ENCODE measurements at regions not wholly inside any gene's neighbourhood (a gene's known extent, or its start where the extent isn't known, plus 50 kb on each side); places are given as distances from the start of the nearest gene placed in this dataset.
"Not testable (repeated sequence)": the region's sequence is repeated elsewhere in the genome, so short reads cannot be mapped to it uniquely, and the experiment has no call there.

DNA sequence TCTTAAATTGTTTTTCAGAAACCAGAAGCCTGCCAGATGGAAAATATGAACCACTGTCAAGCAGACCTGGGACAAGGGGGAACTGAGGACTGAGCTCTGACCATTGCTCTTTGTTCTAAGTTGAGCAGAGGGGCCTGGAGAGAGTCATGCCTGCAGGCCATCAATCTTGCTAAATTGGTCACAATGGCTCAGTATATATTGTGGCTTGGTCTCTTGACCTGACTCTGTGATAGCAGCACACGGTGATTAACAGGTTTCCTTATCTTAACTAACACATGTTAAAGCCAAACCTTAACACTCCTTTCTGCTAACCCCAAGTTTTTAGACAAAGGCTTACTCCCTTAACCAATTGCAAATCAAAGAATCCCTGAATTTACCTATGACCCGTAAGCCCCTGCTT lies 1281.2 kb upstream of the NUDT12 start:
- DNase-seq (ENCODE audit: low spot score) = no peak

DNA sequence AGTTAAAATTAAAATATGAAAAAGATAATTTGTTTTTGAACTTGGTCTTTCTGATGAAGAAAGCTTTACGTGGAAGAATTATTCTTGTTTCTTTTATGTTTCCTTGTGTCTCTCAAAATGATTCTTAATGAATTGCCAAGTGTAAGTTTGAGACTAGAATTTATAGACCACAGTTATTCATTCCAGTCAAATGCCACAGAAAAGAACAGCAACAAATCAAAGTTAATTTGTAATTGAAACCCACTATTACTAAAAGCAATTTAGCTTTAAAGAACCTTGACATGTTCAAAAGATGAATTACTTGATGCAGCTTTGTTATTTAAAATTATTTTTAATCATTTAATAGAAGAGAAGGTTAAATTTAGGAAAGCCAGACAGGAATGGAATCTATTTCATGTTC lies 1277.7 kb upstream of the NUDT12 start:
- DNase-seq (ENCODE audit: low spot score) = no peak

DNA sequence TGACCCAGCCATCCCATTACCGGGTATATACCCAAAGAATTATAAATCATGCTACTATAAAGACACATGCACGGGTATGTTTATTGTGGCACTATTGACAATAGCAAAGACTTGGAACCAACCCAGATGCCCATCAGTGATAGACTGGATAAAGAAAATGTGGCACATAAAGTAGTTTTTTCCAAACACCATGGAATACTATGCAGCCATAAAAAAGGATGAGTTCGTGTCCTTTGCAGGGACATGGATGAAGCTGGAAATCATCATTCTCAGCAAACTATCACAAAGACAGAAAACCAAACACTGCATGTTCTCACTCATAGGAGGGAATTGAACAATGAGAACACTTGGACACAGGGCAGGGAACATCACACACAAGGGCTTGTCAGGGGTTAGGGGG lies 1268.9 kb upstream of the NUDT12 start:
- DNase-seq (ENCODE audit: low spot score) = not testable (repeated sequence)

DNA sequence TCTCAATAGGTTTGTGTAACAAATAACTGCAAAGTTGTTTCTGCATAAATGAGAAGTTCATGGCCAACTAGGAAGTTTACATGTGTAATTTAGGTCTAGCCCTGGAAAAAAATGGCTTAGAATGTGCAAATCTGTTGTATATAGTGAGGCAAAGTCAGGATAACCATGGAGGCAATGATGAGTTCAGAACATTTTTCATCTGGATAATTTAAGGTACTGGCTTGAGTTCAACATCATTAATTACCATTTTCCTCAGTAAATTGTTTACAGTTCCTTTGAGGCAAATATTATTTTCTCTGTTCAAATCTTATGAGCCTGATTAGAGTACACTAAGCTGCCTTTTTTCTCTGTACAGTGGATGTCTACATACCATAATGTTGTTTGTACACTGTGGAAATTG lies 1259.0 kb upstream of the NUDT12 start:
- DNase-seq (ENCODE audit: low spot score) = no peak

DNA sequence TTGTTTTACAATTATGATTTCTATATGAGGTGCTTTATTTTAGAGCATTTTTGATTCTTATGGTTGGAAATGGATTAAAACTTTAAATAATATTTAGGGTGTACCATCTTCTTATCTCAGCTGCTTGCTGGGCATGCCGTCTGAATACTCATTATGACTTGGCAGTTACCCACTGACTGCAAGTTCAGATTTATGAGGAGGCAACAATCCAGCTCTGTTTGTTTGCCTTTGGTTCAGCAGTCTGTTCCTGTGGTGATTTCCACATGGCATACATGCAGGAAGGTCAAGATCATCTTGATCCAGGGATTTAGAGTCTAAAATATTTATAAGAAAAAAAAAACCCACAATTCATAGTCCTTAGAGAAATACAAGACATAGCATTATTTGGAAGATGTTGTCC lies 1254.5 kb upstream of the NUDT12 start:
- no peak for DNase-seq (ENCODE audit: low spot score)

DNA sequence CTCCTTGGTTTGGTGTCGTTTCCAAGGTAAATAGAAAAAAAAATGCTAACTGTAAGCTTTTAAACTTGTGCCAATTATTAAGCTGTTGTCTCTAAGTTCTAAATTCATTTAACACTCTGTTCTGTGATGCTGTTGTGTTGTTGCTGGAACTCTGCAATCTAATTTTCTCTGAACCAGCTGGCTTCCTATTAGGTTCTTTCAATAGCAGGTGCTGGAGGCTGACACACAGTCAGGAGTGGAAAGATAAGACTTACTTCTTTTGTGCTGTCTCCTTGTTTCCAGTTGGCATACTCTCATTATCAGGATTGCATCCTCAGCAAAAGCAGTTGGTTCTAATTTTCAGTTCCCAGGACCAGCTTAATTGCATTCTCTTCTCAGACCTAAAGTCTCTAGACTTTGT lies 1252.6 kb upstream of the NUDT12 start:
- no peak for DNase-seq (ENCODE audit: low spot score)

DNA sequence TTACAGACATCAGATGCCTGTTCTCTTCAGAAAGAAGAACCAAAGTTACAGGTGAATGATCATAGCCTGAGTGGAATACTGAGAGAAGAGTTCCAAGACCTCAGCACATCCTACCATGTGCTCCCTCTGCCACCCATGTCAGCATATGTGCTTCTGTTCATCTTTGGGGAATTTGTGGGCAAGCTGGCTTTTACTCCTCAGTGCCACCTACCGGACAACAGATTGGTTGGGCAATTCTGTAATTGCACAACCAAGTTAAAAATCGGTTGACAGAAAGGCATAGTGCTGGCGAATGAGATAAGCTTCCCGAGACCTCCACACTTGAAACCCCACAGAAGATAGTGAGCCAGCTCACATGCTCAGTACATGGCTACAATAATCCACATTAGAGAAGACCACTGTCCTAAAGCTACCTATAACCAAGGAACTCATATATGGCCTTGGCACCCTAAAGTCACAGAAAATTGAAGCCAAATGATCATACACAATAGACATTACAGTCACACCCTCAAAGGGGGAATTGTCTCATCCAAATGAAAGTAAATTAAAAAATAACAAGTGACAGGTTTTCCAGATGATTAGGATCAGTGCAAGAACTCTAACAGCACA lies 1238.0 kb upstream of the NUDT12 start:
- no peak for DNase-seq (ENCODE audit: low spot score)

DNA sequence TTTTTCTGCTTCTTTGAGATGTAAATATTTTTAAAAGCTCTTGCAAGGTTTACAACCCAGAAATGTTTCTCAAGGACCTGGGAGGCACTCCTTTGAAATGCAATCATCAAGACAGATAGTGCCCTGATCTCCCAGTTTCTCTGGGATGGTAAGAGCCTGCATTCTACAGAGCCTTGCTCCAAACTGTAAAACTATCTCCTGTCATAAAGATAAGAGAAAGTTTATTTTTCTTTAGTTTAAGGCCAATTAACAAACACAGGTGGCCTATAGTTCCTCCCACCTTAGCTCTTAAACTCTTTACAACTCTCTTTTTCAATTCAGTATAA lies 1231.1 kb upstream of the NUDT12 start:
- no peak for DNase-seq (ENCODE audit: low spot score)

DNA sequence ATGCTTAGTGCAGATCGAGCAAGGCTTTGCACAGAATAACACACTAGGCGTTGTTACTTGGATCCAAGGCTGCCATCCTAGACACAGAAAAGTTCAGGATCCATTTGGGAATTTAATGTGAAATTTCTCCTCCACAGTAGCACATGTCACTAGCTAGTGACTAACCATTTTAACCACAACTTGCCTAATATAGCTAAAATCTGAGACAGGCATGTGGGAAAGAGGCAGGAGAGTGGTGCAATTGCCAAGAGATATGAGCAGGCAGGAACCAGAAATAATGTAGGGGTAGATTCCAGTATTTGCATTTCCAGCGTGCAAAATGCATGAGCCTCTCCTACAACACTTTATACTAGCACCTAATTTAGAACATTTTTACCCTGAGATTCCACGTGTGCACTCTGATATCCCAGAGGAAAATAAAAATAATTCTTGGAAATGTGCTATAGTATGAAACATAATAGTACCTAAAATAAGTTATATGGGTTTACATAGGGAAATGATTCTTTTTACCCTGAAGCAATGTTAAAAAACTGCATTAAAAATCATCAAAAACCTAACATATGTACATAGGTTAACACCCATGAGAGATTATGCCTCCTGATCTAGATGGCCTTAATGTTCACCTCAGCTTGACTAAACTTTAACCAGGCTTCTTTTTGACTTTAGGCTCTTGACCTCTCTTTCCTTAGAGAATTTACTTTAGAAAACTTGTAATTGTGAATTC lies 1230.6 kb upstream of the NUDT12 start:
- DNase-seq (ENCODE audit: low spot score) = no peak

DNA sequence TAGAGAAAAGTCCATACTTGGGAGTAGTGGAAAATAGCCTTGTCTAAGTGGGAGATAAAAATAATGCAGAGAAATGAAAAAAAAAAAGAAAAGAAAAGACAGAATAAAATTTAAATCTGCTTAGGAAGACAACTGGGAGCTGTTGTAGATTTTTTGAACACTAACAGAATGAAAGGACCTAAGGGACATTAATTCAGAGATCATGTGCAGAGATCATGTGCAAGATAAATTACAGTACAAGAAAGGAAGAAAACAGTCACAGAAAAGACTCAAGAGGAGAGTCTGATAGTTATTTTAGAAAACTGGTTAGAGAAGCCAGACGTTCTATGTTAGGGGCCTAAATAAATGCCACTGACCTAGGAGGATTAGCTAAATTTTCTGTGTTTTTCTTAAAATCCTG lies 1226.8 kb upstream of the NUDT12 start:
- DNase-seq (ENCODE audit: low spot score) = no peak

DNA sequence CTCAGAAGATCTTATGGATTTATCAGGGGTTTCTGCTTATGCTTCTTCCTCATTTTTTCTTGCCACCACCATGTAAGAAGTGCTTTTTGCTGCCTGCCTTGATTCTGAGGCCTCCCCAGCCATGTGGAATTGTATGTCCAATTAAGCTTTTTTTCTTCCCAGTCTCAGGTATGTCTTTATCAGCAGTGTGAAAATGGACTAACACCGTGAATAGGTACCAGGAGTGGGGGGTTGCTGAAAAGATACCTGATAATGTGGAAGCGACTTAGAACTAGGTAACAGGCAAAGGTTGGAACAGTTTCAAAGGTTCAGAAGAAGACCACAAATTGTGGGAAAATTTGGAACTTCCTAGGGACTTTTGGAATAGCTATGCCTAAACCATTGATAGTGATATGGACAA lies 1222.5 kb upstream of the NUDT12 start:
- DNase-seq (ENCODE audit: low spot score) = no peak

DNA sequence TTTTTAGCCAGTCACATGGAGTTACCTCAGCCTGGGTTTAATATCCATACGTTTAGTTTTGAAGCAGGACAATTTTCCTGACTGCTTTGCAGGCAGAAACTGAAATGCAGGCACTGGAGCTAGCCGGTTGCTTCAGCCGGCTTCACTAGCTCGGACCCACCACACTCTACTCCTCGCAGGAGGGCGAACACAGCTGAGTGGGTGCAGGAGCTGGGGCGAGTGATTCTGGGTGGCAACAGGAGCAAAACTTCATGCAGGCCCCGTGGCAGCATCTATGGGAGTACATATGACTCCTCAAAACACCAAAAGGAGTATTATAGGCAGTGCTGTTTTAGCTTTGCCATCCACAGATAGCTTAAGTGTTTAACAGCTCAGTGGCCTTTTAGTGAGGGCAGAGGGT lies 1211.8 kb upstream of the NUDT12 start:
- DNase-seq (ENCODE audit: low spot score) = no peak

DNA sequence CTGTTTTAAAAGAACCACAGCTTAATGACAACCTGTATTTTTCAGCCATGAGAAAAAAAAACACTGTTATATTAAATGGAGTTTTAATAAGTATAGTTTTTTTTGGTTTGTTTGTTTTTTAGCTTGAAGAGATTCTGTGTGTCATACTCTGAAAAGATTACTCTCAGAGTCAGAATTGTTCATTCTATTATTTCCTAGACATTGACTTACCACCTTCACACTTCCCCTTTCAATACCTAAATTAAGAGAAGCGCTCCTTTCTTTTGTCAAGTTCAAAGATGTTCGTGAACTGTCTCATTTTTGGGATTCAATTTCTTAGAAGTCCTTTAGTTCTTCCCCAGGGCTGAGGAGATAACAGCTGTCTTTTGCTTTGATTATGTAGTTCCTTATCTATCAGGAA lies 1201.6 kb upstream of the NUDT12 start:
- no peak for DNase-seq (ENCODE audit: low spot score)

DNA sequence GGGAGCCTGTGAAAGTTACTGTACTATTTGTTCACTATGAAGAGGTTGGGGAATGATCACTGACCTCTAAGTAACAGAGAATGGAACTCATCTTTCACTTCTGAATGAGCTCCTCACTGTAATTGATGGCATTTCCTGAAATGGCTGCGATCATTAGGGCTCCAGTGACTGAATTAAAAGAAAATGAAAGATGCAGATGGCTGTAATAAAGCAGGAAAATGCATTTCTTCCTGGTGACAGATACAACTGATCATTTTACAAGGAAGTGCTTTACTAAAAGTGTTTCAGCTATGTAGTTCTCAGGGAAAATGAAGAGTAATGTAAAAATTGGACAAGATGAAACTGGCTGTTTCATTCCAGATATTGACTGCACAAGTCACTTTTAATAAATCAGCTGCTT lies 1200.6 kb upstream of the NUDT12 start:
- DNase-seq (ENCODE audit: low spot score) = no peak

DNA sequence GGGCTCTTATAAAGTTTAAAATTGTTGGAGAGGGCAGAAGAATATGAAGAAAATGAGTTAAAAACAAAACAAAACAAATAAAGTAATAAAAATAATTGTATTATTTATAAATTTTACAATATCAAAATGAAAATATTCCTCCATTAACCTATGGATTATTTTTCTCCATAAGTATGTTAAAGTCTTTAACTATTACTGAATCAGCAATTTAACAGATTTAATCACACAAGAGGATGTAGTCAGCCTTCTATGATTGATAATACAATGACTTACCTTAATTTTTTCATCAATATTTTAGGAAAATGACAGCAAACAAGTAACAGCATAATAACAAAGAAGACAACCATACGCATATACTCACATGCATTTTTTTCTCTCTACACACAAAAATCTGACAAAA lies 1195.3 kb upstream of the NUDT12 start:
- DNase-seq (ENCODE audit: low spot score) = no peak

DNA sequence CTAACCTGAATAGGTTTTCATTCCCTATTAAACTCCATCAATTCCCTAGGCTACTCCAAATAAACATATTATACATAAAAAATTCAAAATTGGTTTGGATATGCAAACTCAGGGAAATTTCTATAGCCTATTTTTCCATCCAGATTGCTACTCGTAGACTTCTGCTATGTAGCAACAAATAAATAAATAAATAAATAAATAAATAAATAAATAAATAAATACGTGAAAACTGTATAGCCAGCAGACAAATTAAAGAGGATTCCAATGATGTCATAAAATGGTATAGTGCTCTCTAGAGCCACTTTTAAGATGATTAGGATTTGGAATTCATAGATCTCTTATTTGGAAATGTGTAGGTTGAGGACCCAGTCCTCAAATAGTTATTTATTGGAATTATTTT lies 1193.2 kb upstream of the NUDT12 start:
- DNase-seq (ENCODE audit: low spot score) = no peak

DNA sequence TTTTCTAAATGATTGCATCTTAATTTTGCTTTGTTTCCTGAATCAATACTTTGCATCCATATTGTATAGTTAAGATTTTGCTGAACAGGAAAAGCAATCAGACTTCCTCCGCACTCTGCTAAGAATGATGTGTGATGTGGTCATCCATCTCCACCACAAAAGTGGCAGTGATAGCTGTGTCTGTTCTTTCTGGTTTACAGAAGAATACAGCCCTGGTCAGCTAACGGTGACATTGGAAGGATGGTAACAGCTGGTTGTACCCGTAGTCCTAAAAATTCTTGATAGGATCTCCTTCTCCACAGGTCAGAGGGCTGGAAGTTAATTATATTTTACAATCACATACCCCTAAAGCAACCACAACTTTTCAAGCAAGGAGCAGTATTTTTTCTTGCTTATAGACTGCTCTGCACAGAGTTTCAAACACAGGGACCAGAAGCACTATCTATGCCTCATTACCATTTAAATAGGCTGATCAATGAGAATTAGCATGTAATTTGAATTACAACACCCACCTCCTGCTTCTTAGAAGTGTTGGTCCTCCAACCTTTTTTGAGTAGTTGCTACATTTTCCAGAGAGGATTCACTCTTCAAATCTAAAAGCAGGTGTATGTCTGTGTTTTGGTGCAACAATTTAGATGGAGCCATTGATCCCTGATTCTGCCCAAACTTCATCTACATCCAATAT lies 1191.9 kb upstream of the NUDT12 start:
- DNase-seq (ENCODE audit: low spot score) = no peak

DNA sequence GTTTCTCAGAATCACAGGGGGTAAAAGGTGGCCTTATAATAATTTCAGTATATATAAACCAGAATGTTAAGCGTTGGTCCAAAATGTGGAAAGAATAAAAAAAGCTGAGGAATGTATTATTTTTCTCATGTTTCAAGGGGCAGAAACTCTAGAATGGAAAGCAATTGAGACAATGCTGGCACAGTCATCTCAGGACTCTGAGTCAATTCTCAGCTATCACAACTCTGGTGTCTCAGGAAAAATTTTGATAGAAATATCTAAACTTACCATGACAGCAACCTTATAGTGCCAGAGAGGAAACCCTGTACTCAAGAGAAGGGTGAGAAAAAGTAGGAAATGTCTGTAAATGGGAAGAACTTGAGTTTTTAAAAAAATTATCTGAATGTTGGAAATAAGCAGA lies 1189.4 kb upstream of the NUDT12 start:
- DNase-seq (ENCODE audit: low spot score) = no peak

DNA sequence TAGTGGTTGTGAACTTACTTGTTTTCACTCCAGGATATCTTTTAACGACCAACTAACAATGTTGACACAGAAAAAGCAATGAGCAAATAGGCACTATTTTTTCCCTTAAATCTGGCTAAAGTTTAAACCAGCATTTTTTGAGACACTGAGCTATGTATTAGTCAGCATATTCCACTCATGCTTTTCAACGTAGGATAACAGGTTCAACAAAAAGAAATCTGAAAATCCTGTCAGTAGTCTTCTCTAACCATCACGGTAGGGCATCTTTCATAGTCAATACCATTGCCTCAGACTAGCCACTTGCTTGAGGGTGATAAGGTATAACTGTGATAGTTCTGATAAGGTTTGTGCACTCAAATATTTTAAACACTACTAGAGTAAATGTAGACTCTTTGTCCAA lies 1177.3 kb upstream of the NUDT12 start:
- DNase-seq (ENCODE audit: low spot score) = no peak

DNA sequence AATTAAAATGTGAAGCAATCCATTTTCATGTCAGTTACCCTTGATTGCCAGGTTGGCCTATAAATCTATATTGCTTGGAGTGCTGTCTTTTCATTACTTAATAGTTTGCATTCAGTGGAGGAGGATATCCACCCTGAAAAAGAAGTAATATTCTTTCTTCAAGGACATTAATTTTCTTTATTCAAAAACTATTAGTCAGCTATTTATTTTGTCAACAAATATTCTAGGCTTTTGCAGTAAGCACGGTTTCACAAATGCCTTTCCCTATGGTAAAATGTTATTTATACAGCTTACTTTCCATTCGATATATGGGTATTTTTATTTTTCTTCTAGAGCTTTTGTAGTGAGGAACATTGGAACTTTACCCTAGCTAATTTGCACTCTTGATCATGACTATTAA lies 1176.9 kb upstream of the NUDT12 start:
- no peak for DNase-seq (ENCODE audit: low spot score)

DNA sequence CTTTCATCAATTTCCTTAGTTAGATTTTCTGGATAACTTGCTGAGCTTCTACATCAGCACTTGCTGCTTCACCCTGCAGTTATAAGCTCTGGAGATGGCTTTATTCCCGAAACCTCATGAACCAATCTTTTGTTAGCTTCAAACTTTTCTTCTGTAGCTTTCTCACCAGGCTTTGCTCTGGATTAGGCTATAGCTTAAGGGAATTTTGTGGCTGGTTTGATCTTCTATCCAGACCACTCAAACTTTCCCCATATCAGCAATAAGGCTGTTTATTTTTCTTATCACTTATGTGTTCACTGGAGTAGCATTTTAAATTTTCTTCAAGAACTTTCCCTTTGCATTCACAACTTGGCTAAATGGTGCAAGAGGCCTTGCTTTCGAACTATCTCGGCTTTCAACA lies 1173.5 kb upstream of the NUDT12 start:
- no peak for DNase-seq (ENCODE audit: low spot score)

DNA sequence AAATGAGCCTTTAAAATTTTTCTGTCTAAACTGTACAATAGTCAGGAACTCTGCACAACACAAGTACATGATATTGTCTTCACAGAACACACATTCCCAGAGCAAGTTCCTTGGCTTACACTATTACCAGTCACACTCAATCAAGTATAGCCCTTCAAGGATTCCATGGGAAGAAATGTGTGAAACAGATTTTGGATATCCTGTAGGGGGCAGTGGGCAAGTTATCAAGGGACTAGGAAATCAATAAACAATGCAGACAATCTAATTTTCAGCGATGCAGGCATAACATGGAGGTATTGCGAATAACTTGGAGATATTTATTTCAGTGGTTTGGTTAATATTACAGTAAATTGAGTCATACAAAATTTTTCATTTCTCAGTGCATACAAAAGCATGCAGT lies 1171.5 kb upstream of the NUDT12 start:
- no peak for DNase-seq (ENCODE audit: low spot score)

DNA sequence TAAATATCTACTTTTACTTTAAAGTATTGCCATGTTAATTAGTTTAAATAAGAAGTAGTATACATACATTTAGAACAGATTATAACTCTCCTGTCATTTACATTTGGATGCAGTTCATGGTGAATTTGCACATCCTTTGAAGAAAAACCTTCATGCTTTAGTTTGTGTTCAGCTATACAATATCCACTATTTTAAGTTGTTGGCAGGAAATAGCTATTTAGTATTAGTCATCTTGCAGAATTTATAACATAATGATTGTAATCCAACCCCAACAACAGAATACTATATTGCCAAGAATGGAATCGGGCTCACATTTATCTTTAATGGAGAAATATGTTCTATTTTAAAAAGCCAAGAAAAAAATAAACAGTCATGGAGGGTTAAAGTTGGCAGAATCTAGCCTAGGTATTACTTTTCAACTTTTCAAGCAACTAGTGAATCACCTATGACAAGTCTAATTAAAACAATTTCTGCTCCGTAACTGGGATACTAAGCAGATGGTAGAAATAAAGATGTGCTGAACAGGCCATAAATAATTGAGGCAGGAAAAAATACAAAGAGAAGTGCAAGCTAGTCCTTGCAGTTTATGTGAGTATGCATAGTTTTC lies 1170.6 kb upstream of the NUDT12 start:
- DNase-seq (ENCODE audit: low spot score) = no peak

Data from hematopoietic multipotent progenitor cell treated with erythropoietin and hydrocortisone succinate and interleukin-3 and kit ligand, for 17 days (in vitro differentiated cells).